ENCODE measurements at regions not wholly inside any gene's neighbourhood (a gene's known extent, or its start where the extent isn't known, plus 50 kb on each side); places are given as distances from the start of the nearest gene placed in this dataset.

DNA sequence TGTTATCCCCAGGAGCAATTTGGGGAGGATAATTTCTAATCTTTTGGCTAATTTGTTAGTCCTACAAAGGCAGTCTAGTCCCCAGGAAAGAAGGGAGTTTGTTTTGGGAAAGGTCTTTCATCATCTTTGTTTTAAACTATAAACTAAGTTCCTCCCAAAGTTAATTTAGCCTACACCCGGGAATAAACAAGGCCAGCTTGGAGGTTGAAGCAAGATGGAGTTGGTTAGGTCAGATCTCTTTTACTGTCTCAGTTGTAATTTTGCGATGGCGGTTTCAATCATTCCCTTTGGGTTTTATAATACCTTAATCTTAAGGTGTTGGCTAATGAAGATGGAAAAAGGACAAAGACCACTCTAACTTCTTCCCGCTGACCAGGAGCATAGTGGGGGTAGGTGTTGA lies 166.4 kb upstream of the NAMPT start:
- no peak overlapping the region for H3K4me3 ChIP-seq (ENCODE audit: low read depth, low read length, poor library complexity, severe bottlenecking)
- TF ChIP-seq EZH2 (IDR thresholded peaks at IDR 0.05; ENCODE audit: borderline replicate concordance, low read depth, low read length, poor library complexity, severe bottlenecking) (no peak), CTCF (conservative IDR thresholded peaks at IDR 0.05; ENCODE audit: low read depth, low read length) (no peak)
- no peak overlapping the region for H3K27ac ChIP-seq (ENCODE audit: low read depth, low read length, poor library complexity, severe bottlenecking)
- ChIA-PET POLR2A (ENCODE audit: low non-redundant PET) (no interaction called here), CTCF (no interaction called here)
- no peaks in the 10 kb centered on the region for H3K27me3 ChIP-seq (replicated peaks; ENCODE audit: insufficient read depth, low read depth, low read length, poor library complexity)
- no peaks in the 10 kb centered on the region for H3K4me1 ChIP-seq (ENCODE audit: insufficient read depth, low read length, poor library complexity, severe bottlenecking)
- intact Hi-C loops (cut with micrococcal nuclease; ENCODE audit: unreplicated experiment), result no loop called here
- peaks cover 7% of the 10 kb centered on the region for H3K9me3 ChIP-seq (ENCODE audit: low read depth, low read length, poor library complexity, severe bottlenecking)
- no TSS peak for BruUV-seq (replicated peaks)
- DNase-seq (ENCODE audit: low spot score), result no peak
- H3K36me3 ChIP-seq (ENCODE audit: insufficient read depth, low read length, poor library complexity, severe bottlenecking), result no peaks in the 10 kb centered on the region

GRCh38 chr7:106450716-106451115 lies 165.9 kb upstream of the NAMPT start:
- peaks cover 7% of the 10 kb centered on the region for H3K9me3 ChIP-seq (ENCODE audit: low read depth, low read length, poor library complexity, severe bottlenecking)
- intact Hi-C loops (cut with micrococcal nuclease; ENCODE audit: unreplicated experiment), result no loop called here
- POLR2A ChIA-PET (ENCODE audit: low non-redundant PET), result no interaction called here
- H3K36me3 ChIP-seq (ENCODE audit: insufficient read depth, low read length, poor library complexity, severe bottlenecking), result no peaks in the 10 kb centered on the region
- H3K4me3 ChIP-seq (ENCODE audit: low read depth, low read length, poor library complexity, severe bottlenecking), result no peak overlapping the region
- no peak overlapping the region for H3K27ac ChIP-seq (ENCODE audit: low read depth, low read length, poor library complexity, severe bottlenecking)
- TF ChIP-seq CTCF (conservative IDR thresholded peaks at IDR 0.05; ENCODE audit: low read depth, low read length) (no peak), EZH2 (IDR thresholded peaks at IDR 0.05; ENCODE audit: borderline replicate concordance, low read depth, low read length, poor library complexity, severe bottlenecking) (no peak)
- CTCF ChIA-PET, result no interaction called here
- no peaks in the 10 kb centered on the region for H3K4me1 ChIP-seq (ENCODE audit: insufficient read depth, low read length, poor library complexity, severe bottlenecking)
- BruUV-seq (replicated peaks), result no TSS peak
- DNase-seq (ENCODE audit: low spot score), result no peak
- H3K27me3 ChIP-seq (replicated peaks; ENCODE audit: insufficient read depth, low read depth, low read length, poor library complexity), result no peaks in the 10 kb centered on the region

DNA sequence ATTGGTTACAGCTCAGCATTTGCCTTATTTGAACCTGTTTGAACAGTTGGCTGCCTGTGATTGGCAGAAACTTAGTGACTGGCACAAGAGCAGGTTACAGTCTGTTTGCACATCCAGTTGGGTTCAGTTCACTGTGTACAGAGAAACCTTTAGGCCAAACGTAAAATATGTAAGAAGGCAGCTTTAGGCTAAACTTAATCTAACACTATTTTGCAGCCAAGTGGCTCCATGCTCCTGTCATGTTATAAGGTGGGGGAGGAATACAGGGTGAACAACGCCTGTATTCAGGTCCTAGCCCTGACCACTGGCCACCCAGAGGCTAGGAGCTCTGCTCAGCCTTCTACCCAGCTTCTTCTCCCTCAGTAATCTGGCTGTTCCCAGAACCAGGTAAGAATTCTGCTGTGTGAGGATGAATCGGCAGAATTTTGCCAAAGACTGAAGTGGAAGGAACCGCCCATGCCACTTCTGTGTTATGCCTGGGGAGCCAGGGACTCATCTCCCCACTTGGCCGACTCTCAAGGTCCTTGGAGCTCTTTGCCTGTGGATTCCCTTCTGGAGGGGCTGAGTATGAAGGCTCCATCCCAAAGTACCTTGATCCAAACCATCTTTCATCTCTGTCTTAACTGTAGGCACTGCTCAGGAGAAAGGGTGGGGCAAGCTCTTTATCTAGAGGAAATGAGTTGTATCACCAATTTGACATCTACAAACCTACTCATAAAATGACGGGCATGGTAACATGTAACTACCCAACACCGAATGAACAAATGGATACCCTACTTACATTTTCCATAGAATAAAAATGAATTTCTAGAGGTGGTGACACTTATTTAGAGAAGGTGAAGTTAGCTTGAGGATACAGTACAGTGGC lies 164.4 kb upstream of the NAMPT start:
- no peak for DNase-seq (ENCODE audit: low spot score)
- no peaks in the 10 kb centered on the region for H3K36me3 ChIP-seq (ENCODE audit: insufficient read depth, low read length, poor library complexity, severe bottlenecking)
- H3K27me3 ChIP-seq (replicated peaks; ENCODE audit: insufficient read depth, low read depth, low read length, poor library complexity), result no peaks in the 10 kb centered on the region
- no peaks in the 10 kb centered on the region for H3K4me1 ChIP-seq (ENCODE audit: insufficient read depth, low read length, poor library complexity, severe bottlenecking)
- POLR2A ChIA-PET (ENCODE audit: low non-redundant PET), result no interaction called here
- no peak overlapping the region for H3K27ac ChIP-seq (ENCODE audit: low read depth, low read length, poor library complexity, severe bottlenecking)
- no peak overlapping the region for H3K4me3 ChIP-seq (ENCODE audit: low read depth, low read length, poor library complexity, severe bottlenecking)
- no peak for TF ChIP-seq CTCF (conservative IDR thresholded peaks at IDR 0.05; ENCODE audit: low read depth, low read length)
- no peak for TF ChIP-seq EZH2 (IDR thresholded peaks at IDR 0.05; ENCODE audit: borderline replicate concordance, low read depth, low read length, poor library complexity, severe bottlenecking)
- H3K9me3 ChIP-seq (ENCODE audit: low read depth, low read length, poor library complexity, severe bottlenecking), result peaks cover 7% of the 10 kb centered on the region
- CTCF ChIA-PET, result no interaction called here
- intact Hi-C loops (cut with micrococcal nuclease; ENCODE audit: unreplicated experiment), result no loop called here
- BruUV-seq (replicated peaks), result no TSS peak

All from A673 (cell line).